ENCODE measurements at regions not wholly inside any gene's neighbourhood (a gene's known extent, or its start where the extent isn't known, plus 50 kb on each side); places are given as distances from the start of the nearest gene placed in this dataset.
"Not testable (repeated sequence)": the region's sequence is repeated elsewhere in the genome, so short reads cannot be mapped to it uniquely, and the experiment has no call there.

DNA sequence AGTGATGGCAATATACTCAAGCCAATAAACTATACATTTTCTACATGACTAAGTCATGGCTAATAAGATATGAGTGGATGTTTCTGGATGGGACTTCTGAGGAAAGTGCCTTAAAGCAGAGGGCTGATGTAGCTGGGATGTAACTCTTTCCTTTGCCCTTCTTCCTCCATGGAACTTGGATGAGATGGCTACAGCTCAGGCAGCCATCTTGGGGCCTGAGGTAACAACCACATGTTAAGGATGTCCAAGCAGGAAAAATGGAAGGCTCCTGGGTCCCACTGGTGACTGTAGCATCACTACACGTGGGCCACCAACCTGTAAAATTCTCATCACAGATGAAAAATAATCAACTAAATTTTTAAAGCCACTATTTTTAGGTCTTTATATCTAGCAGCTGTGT lies 54.4 kb upstream of the GRIP1 start:
- no peak for DNase-seq (ENCODE audit: low read depth)

DNA sequence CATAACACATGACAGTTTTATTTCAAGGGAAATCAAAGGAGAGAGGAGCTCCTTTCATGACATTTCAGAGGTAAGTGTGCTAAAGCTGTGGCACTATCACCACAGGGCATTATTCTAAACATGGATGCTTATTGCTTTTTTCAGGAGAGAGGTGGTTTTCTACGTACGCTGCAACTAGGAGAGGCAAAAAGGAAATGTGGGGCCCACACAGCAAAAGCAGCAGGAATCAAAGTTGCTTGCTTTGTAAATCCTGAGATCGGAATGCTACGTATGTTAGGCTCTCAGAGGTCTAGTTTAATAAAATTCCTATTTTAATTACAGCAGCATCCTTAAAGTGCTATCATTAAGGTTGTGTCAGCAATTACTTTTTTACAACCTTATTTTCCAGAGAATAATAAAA lies 55.0 kb upstream of the GRIP1 start:
- no peak for DNase-seq (ENCODE audit: low read depth)

DNA sequence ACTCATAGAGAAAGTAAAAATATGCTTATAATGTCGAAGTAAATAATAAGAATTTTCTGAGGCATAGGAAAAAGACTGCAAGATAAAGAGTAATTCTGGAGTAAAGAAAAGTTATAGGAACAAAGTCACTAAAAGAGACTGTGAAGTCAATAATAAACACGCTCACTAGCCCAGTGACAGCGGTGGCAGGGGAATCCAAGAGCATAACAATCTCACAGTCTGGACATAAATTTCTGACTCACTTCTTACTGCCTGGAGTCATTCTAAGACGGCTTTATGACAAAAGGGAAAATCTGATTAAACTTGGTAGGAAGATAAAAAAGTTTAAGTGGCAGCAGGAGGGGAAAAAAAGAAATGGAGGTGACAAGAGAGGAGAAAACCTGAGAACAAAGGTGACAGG lies 56.4 kb upstream of the GRIP1 start:
- DNase-seq (ENCODE audit: low read depth), result peak; percentile 3

DNA sequence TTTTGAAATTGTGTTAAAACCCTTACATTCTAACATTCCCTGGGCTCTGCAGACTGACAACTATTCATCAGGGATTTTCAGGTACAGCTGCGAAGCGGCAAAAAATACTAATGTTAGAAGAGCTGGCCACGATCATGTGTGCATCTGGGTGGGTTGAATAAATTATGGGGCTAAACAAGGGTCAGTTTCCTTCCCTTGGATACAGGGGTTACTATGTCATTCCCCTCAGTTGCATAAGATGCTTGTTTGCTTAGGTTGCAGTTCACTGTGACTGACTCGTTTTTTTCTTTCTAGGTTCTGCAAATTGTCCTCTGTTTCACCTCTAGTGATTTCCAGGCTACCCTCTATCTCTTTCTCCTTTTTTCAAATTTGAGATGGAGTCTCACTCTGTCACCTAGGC lies 58.1 kb upstream of the GRIP1 start:
- DNase-seq (ENCODE audit: low read depth), result no peak

DNA sequence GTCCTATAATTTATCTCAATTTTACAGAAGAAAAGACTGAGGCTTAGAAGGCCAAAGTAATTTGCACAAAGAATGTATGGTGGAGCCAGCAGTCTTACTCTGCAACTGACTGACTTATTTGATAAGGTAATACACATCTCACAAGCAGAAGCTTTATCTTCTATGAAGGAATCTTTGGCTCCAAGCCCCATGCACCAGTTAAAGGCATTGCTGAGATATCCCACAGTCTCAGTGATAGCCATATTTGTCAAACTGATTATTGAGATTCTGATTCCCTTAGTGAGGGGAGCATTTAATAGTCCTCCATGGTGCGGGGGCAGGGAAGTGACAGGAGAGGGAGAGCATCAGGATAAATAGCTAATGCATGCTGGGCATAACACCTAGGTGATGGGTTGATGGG lies 60.4 kb upstream of the GRIP1 start:
- DNase-seq (ENCODE audit: low read depth), result no peak

DNA sequence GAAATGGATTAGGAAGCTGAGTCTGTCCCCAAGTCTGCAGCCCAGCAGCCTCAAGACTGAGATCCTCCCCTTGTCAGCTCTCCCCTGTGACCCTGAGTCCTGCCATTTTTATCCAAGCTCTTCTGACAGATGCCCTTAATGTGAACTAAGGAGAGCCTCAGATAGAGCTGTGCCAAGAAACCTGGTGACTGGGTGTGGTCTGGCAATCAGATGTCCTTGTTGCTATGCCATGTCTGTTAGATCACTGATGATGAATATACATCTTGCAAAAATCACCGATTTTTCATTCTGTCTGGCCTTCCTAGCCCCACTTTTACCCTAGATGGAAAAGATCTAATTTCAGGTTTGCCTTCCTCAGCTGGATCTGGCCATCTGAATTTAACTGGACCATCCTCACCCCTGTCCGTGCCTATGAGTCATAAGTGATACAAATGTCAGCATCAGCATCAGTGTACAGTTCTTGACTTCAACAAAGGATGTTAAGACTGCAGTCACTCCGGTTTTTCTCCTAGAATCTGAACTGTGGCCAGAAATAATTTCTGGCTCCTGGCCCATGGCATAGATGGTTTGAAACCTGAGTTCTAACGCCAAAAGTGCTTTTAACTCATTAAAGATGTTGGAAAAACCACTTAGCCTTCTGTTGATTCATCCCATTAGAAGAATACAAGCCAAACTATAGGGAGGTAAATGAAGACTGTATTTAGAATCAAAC lies 61.2 kb upstream of the GRIP1 start:
- DNase-seq (ENCODE audit: low read depth), result no peak

DNA sequence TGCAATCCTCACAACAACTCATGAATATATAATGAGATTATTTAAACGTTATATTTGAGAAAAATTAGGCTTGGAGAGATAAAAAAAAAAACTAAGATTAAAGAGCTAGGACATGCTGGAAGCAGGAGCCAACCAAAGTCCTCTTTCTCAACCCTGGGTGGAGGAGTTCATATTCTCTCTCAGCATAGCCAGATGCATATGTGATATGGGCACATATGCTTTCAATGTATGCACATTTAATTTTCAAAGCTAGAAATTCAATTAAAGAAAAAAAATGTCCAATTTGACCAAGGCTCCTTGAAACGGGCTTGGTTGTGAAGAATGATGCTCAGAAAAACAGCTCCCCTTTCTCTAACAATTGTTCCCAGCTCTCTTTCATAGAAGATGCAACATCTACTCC lies 61.9 kb upstream of the GRIP1 start:
- no peak for DNase-seq (ENCODE audit: low read depth)

DNA sequence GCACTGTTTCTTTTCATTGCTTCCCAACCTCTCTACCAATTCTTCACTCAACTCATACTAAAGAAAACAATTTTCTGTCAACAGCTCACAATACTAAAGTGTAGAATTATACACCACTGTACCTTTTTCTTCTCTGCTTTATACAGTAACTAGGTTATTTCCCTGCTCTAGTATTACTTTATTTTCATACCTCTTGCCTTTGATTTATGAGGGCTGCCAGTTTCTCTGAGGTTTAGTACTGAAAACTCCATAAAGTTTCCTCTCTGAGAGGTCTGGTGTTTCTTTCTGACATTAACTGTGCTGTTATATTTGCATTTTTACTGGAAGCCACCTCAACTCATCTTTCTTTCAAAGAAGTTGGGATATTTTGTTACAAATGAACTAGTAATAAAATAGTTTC lies 63.0 kb upstream of the GRIP1 start:
- DNase-seq (ENCODE audit: low read depth), result no peak

DNA sequence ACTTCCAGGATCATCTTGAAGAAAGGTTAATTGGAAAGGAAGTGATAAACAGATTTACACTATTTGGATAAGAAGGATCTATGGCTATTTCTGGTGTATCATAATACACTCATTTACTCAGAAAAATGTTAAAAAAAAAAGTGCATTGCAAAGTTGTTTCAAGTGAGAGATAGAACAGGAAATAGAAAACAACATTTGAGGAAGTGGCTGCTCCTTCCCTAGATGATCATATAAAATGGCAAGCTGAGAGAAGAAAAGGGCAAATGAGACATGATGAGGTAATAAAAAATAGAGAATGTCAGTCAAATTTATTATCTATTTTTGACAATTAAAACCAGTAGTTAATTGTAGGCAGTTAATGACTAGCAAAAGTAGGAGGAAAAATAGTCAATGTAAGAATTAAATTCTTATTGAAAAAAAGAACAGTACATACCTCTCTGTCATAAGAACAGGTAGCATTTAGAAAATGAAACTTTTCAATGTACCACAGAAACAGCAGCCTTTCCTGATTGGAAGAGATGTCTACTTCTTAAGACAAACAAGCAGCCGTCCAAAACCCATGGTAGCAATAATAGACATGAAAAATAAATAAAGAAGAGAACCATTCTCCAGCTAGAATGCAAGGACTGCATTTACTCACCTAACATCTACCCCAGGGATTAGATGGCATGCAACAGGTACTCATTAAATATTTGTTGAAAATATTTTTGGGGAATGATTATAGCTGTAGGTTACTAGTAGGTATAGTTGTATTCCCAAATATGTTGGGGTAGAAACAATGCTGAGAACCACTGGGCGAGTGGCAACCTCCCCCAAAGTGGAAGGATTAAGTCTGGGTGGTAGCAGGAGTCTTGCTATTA lies 63.9 kb upstream of the GRIP1 start:
- DNase-seq (ENCODE audit: low read depth), result no peak

DNA sequence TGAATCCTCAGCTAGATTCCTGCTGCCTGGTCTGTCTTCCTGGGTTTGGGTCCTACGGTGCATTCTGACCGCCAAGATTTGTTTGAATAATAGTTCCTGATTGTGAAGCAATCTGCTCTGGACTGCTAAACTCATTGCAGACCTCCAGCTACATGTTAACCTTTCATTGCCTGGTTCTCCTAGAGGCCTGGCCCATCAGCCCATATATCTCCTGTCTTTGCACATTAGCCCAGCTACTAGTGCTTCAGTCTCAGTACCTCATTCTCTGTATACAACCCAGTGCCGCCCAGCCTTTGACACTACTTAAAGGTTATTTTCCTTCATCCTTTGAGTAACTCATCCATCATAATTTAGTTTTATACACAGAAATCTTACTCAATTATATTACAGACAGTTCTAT lies 65.6 kb upstream of the GRIP1 start:
- no peak for DNase-seq (ENCODE audit: low read depth)

DNA sequence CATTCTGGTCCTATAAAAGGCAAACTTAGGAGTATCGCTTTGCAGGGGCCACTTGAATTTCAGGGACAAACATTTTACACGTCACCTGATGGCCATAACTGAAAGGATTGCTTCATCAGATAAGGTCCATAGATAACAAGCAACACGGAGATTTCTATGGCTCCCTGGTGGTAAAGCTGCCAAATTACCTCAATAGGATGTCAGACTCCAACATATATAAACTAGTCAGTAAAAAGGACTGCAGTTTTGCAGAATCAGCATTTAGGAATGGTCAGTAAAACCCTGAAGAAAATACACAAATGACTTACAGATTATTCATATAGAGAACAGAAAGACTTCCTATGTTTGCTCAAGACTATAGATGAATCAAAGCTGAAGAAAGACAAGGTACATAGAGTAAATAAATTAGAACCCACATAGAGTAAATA lies 66.1 kb upstream of the GRIP1 start:
- no peak for DNase-seq (ENCODE audit: low read depth)

DNA sequence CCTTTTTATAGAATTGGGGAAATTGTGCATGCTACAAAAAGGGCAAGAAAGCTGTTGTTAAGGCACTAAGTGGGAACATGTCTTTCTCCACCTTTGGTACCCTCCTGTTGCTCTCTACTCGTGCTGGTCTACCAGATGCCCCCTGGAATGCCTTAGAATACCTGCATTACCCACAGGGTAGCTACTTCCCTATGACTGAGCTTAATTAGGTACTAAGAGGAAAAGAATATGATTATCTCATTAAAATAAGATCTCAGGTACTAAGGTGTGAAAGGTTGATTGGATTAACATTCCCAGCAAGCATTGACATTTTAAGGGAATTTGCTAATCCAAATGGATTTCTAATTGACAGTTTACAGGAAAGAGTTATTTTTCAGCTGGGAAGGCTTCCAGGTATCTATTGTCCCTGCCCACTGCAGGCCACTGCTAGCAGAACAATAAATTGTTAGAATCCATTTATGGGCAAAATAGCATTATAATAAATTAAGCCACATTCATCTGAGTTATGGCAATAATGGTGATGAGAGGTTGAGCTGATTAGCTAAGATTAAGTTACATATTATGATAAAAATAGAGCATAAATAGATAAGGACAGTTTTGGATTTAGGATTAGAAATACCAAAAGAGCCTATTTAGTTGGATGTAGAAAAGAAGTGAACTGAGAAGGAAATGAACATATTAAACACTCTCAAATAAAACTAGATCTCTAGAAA lies 67.8 kb upstream of the GRIP1 start:
- DNase-seq (ENCODE audit: low read depth), result no peak

DNA sequence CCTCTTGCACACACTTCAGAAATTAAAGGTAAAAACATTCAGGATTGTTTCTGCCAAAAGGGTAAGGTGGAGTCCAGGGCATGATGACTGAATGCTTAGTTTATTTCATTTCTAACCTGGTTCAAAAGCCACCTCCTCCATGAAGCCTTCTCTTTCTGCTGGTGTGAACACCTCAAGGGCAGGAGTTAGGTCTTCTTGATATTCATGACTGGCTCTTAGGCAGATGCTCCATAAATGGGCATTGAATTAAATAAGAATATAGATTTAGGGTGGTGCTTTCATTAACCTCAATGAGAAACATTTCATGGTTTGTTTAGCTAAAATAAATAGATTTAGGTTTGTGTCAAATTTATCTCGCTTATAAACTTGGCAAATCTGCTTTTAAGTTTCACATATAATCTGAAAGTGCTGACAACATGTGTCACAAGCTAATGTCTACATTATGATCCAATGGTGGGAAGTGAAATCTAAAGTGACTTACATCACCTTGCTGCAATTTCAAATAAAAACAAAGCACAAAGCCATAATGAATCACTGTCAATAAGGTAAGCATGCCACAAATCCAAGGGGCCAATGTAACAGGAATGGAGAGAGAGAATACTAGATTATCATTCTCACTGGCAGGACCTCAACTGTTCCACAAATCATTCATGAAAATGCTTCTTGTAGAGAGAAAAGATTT lies 72.7 kb upstream of the GRIP1 start:
- no peak for DNase-seq (ENCODE audit: low read depth)

DNA sequence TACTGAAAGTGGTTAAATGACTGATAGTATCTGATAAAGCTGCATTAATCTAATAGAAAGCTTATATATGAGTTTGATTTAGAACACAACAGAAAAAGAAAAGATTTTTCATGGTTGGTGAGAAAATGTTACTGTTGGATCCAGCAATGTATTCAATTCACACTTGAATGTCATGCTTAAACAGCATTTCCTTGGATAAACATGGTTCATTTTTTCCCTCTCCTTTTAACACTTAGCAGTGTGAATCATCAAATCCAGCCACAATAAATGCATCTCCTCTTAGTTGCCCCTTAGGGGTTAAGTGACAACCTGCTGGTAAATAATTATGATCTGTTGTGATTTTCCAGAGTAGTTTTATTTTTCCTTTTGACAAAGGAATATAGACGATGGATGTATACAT lies 74.9 kb upstream of the GRIP1 start:
- DNase-seq (ENCODE audit: low read depth), result no peak

DNA sequence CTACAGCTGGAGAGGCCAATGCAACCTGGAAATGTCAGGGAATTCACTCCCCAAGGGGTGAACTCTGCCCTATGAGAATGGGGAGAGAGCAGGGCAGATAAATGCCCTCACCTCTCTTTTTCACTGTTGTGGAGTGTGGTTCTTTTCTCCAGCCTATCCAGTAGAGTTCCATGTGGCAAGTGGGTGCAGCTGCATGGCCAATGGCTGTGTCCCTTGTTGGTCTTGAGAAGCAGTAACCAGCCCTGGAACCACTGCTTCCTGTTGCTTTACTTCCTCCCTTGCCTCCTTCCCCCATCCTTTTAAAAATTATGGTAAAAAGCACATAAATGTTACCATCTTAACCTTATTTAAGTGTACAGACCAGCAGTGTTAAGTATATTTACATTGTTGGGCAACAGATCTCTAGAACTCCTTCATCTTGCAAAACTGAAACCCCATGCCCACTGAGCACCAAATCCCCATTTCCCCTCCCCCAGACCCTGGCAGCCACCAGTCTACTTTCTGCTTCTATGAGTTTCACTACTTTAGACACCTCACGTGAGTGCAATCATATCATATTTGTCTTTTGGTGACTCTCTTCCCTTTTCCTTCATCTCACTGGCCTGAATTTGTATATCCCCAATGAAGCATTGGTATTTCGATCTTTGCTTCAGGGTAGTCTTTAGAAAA lies 77.0 kb upstream of the GRIP1 start:
- DNase-seq (ENCODE audit: low read depth), result no peak

DNA sequence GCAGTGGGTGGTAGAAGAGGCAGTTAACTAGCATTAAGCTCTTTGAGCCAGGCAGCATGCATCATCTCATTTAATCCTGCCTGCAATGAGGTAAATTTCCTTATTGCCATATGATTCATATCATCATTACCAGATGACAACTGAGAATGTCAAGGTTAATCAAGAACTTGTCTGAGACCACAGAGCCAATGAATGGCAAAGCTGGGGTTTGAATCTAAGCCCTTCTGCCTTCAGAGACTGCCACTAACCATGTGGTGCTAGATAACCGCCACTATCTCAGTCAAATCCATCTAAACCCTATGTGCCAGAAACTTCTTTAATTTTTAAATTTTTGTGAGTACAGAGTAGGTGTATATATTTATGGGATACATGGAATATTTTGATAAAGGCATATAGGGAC lies 77.8 kb upstream of the GRIP1 start:
- no peak for DNase-seq (ENCODE audit: low read depth)

DNA sequence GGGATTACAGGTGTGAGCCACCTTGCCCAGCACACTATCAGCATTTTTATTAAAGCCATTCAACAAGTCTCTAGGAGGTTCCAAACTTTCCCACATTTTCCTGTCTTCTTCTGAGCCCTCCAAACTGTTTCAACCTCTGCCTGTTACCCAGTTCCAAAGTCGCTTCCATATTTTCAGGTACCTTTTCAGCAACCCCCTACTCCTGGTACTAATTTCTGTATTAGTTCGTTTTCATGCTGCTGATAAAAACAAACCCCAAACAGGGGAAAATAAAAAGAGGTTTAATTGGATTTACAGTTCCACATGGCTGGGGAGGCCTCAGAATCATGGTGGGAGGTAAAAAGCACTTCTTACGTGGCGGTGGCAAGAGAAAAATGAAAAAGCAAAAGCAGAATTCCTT lies 81.2 kb upstream of the GRIP1 start:
- DNase-seq (ENCODE audit: low read depth), result not testable (repeated sequence)

DNA sequence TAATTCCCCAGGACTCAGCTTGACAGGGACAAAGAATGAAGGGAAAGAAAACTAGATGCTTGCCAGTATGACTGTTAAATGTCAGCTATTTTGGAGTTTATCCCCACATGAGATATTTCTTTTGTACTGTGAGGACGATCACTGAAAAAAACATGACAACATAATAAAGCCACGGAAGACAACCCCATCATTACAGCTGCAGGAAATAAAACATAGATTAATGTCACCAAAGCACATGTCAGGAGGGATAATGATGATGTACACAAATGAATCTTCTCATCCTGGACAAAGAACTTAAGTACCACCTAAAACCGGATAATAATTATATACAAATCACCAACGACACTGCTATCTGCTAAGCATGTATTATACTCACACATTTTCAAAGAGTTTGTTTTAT lies 84.6 kb upstream of the GRIP1 start:
- DNase-seq (ENCODE audit: low read depth), result no peak

DNA sequence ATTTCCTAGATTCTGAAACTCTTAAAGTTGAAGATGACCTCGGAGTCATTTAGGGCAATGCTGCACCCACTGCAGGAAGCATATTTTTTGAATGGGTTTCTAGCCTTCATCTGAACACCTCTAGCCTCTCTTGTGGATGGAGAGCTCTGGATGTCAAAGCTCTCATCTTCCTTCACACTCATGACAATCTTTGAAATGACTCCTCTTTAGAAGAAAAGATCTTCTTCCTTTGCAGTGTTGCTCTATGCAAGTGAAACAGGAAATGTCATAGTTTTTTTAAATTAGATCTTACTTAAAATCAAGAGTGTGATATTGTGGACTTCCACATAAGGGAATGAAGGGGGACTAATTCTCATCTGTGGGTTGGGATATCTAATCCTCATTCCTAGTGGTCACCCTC lies 86.3 kb upstream of the GRIP1 start:
- no peak for DNase-seq (ENCODE audit: low read depth)

DNA sequence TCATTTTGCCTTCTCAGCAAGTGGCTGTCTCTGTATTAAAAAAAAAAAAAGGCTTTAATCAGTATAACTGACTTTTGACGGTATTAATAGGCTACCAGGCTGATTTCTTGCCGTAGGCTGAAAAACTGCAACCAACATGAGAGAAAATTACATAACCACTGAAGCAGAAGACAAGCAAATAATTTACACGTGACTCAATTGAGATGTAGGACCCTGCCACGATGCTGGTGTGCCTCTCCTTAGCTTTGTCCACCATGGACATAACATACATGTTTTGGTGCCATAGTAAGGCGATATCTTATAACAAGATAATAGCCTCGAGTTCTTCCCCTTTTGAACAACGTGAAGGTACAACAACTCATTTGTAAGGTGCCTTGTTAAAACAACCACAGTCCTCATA lies 88.7 kb upstream of the GRIP1 start:
- DNase-seq (ENCODE audit: low read depth), result no peak

DNA sequence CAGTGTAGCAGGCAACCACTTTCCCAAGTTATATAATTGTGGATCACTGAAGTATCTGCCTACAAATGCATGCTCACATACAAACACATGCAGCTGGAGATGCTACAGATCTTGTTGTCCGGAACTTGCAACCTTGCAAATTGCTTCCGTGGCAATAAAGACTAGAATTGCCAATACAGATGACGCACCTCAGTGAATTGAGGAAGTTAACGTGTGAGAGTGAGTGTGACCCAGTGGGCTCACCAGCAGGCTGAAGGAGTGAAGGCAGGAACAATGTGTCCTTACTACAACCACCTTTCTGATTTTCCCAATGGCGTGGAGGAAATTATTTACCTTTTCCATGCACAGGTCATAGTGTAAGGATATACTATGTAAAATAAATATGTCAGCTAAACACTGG lies 89.4 kb upstream of the GRIP1 start:
- DNase-seq (ENCODE audit: low read depth), result no peak

DNA sequence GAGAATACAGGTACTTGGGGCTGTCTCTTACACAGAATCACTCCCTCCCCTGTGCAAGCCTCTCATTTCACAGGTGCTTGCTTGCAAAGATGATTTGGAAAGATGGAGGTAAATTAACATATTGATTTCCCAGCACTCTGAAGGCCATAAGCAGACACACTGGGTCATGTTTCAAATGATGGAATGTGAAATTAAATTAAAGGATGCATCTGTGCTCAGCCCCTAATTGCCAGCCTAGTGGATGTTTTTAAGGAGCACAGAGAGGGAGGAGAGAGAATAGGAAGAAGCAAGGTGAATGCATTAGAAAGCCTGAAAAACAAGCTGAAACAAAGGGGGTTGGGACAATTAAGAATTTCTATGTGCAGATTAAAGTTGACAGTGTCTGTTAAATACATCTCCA lies 96.1 kb upstream of the GRIP1 start:
- DNase-seq (ENCODE audit: low read depth), result no peak

All from activated T-cell treated with anti-CD3 and anti-CD28 coated beads for 48 hours (primary cell).